Endothelial cell of umbilical vein (primary cell): ENCODE measurements at regions not wholly inside any gene's neighbourhood (a gene's known extent, or its start where the extent isn't known, plus 50 kb on each side); places are given as distances from the start of the nearest gene placed in this dataset.

ENCODE experiments used
- BruUV-seq: library from RNA; stranded (reverse); fragments of 400-500 nt; replicated peaks from 2 replicates; lab custom pipeline; 2021; lab: Mats Ljungman, UMichigan
- CTCF ChIA-PET: fragments of 300-600, 350-600 bp; sonication (Branson Sonifier 250); formaldehyde crosslinking; loops from one replicate; lab custom pipeline; 2021; ENCODE audit warnings: antibody characterized with exemption, inconsistent platforms; lab: Charles Lee
- POLR2A ChIA-PET: fragments of 300-600, 350-600 bp; sonication (Branson Sonifier 250); formaldehyde crosslinking; loops from one replicate; lab custom pipeline; 2021; ENCODE audit warnings: antibody characterized with exemption, inconsistent platforms; lab: Charles Lee
- DNase-seq: peaks from one replicate; pipeline ENCODE4 v3.0.0-alpha.2; 2011; ENCODE audit warnings: low read depth, low spot score
- FAIRE-seq: peaks from 2 replicates; lab custom pipeline; 2011; peaks lifted over from hg19 to GRCh38; lab: Jason Lieb, UNC
- H2AFZ ChIP-seq: 2 replicates; pipeline ENCODE4 v1.6.0; 2012; ENCODE audit warnings: low read depth, low read length, control low read depth, inconsistent platforms
- H3K27ac ChIP-seq: 2 replicates; pipeline ENCODE4 v1.5.1; 2011; ENCODE audit warnings: low read depth, mild to moderate bottlenecking, control low read depth, low read length, moderate library complexity; ENCODE audit not compliant: insufficient read depth
- H3K27me3 ChIP-seq, 2 experiments: 2 replicates each; pipeline versions ENCODE4 v1.6.0 to v1.6.1; 2011; ENCODE audit warnings: low read length in 2 of 2, mixed read lengths in 1 of 2; ENCODE audit not compliant: control insufficient read depth in 2 of 2, insufficient read depth in 2 of 2
- H3K36me3 ChIP-seq, 2 experiments: 2 replicates in 1 of 2; 3 replicates in 1 of 2; pipeline ENCODE4 v1.5.1; 2011; ENCODE audit warnings: low read length in 2 of 2, mild to moderate bottlenecking in 1 of 2, moderate library complexity in 1 of 2; ENCODE audit not compliant: control insufficient read depth in 2 of 2, insufficient read depth in 2 of 2; ENCODE audit errors: extremely low read depth in 1 of 2
- H3K4me1 ChIP-seq: 3 replicates; pipeline ENCODE4 v1.5.1; 2011; ENCODE audit warnings: mild to moderate bottlenecking, low read length; ENCODE audit not compliant: control insufficient read depth, insufficient read depth; ENCODE audit errors: extremely low read depth
- H3K4me2 ChIP-seq: 2 replicates; pipeline ENCODE4 v1.6.1; 2011; ENCODE audit warnings: low read length, control low read depth, mixed read lengths; ENCODE audit not compliant: insufficient read depth
- H3K4me3 ChIP-seq, 3 experiments: fragments of 200-600 bp in 1 of 3; sonication (generic), shearing (Covaris generic) in 1 of 3; replicated peaks in 1 of 3; 2 replicates each; pipeline ENCODE4 v1.5.1; 2011 to 2016; ENCODE audit warnings: control low read depth in 3 of 3, low read length in 3 of 3, mild to moderate bottlenecking in 2 of 3, inconsistent platforms in 1 of 3, low read depth in 1 of 3, moderate library complexity in 1 of 3; ENCODE audit not compliant: insufficient read depth in 1 of 3
- H3K79me2 ChIP-seq: 2 replicates; pipeline ENCODE4 v1.6.0; 2012; ENCODE audit warnings: low read length, inconsistent platforms; ENCODE audit not compliant: control insufficient read depth, insufficient read depth
- H3K9ac ChIP-seq: replicated peaks from 2 replicates; pipeline ENCODE3; 2011; ENCODE audit warnings: low read length, control low read depth; ENCODE audit not compliant: insufficient read depth; ENCODE audit errors: extremely low read depth
- H3K9me1 ChIP-seq: replicated peaks from 3 replicates; pipeline ENCODE4 v1.6.0; 2011; ENCODE audit warnings: mild to moderate bottlenecking, low read length; ENCODE audit not compliant: control insufficient read depth, insufficient read depth; ENCODE audit errors: extremely low read depth
- H3K9me3 ChIP-seq: replicated peaks from 2 replicates; pipeline ENCODE4 v1.5.1; 2012; ENCODE audit warnings: low read length, inconsistent platforms; ENCODE audit not compliant: control insufficient read depth, insufficient read depth
- H4K20me1 ChIP-seq: replicated peaks from 2 replicates; pipeline ENCODE3; 2011; ENCODE audit warnings: mild to moderate bottlenecking, low read length; ENCODE audit not compliant: control insufficient read depth, insufficient read depth; ENCODE audit errors: extremely low read depth
- EZH2 ChIP-seq: IDR thresholded peaks from 2 replicates; pipeline ENCODE4 v1.6.1; 2012; ENCODE audit warnings: borderline replicate concordance, low read depth, mild to moderate bottlenecking, moderate library complexity, low read length, inconsistent platforms; ENCODE audit not compliant: severe bottlenecking
- FOS ChIP-seq: IDR thresholded peaks from 2 replicates; pipeline ENCODE4 v1.6.1; 2011; ENCODE audit warnings: mild to moderate bottlenecking, low read length, moderate library complexity, borderline replicate concordance; ENCODE audit not compliant: insufficient read depth
- GATA2 ChIP-seq: IDR thresholded peaks from 2 replicates; pipeline ENCODE4 v1.7.0; 2011; ENCODE audit warnings: low read depth, mild to moderate bottlenecking, moderate library complexity, mixed read lengths, low read length; ENCODE audit not compliant: insufficient read length, insufficient read depth
- JUN ChIP-seq: IDR thresholded peaks from 2 replicates; pipeline ENCODE4 v1.6.1; 2011; ENCODE audit warnings: borderline replicate concordance, low read depth; ENCODE audit not compliant: insufficient read length, insufficient read depth
- MYC ChIP-seq: IDR thresholded peaks from one replicate; pipeline ENCODE4 v1.6.1; 2011; ENCODE audit warnings: mild to moderate bottlenecking, low read depth, low read length
- POLR2A ChIP-seq: IDR thresholded peaks from 2 replicates; pipeline ENCODE4 v1.6.1; 2012; ENCODE audit warnings: low read depth, mild to moderate bottlenecking, control low read depth, low read length
- POLR2AphosphoS5 ChIP-seq: IDR thresholded peaks from 2 replicates; pipeline ENCODE4 v1.6.1; 2012; ENCODE audit warnings: low read depth, mild to moderate bottlenecking, control low read depth, low read length, moderate library complexity; ENCODE audit not compliant: insufficient read depth
- dilution Hi-C: fragments of 300-500 bp; cut with MboI; formaldehyde crosslinking; loops from one replicate; pipeline ENCODE4 v1.15.0; 2019; ENCODE audit warnings: low sequenced_read_pairs; ENCODE audit not compliant: extremely low pct_ligation_motif_present
- intact Hi-C: fragments of 100-400 bp; cut with micrococcal nuclease; formaldehyde crosslinking; loops from one replicate; pipeline ENCODE4 v1.10.0; 2022
- TF ChIP-seq, protein P1 (sequence below): IDR thresholded peaks from 2 replicates; pipeline ENCODE4 v1.6.1; 2011; ENCODE audit not compliant: insufficient read depth, insufficient read length
- TF ChIP-seq, protein P2 (sequence below), 2 donors: IDR thresholded peaks; 1 replicate in 1 of 2; 2 replicates in 1 of 2; pipeline ENCODE4 v1.5.1; 2011; ENCODE audit warnings: low read length in 2 of 2, mild to moderate bottlenecking in 2 of 2, moderate library complexity in 2 of 2, control low read depth in 1 of 2, inconsistent platforms in 1 of 2, low read depth in 1 of 2; ENCODE audit not compliant: insufficient read depth in 1 of 2; ENCODE audit errors: extremely low read depth in 1 of 2

DNA sequence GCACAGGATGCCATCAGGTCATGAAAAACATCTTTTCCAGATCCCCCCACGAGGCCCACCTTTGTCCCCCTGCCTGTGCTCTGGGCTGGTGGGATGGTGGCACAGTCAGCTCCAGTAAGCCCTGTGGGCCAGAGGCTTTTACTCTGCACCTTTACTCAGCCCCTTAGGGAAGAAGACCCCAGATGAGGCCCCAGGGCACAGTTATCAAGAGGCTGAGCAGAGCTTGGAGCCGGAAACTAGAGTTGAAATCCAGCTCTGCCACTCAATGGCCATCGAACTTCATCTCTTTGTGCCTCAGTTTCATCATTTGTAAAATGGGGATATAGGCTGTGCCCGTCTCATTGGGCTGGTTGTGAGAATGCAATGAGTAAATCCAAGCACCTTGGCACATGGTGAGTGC is 81.7 kb upstream of the TOX2 start:
- Histone ChIP-seq H4K20me1 (no peaks in the 10 kb centered on the region), H3K4me3 (no peak overlapping the region), H3K27ac (no peak overlapping the region), H3K27me3 (peaks cover 0 to 2% of the 10 kb centered on the region in 2 experiments), H3K9me3 (no peaks in the 10 kb centered on the region), H3K4me1 (no peaks in the 10 kb centered on the region), H3K36me3 (no peaks in the 10 kb centered on the region), H3K9ac (no peak overlapping the region), H3K4me2 (no peak overlapping the region), H3K79me2 (no peaks in the 10 kb centered on the region), H3K9me1 (no peaks in the 10 kb centered on the region), H2AFZ (no peak overlapping the region)
- dilution Hi-C loops: no loop called here
- intact Hi-C loops: no loop called here
- no peak for FAIRE-seq
- CTCF ChIA-PET: interaction anchor here (1.3 to 1.8 kb wide), 2 partner anchors 9 to 248 kb away, joined by 3 to 6 read pairs; no protein-coding TSS in a partner anchor
- POLR2A ChIA-PET: interaction anchor here (0.6 kb wide), 1 partner anchor 247 kb away, joined by 4 read pairs; no protein-coding TSS in a partner anchor
- DNase-seq: no peak
- BruUV-seq: no TSS peak
- TF ChIP-seq POLR2AphosphoS5 (no peak), FOS (no peak), EZH2 (no peak), GATA2 (no peak), POLR2A (no peak), MYC (no peak), JUN (no peak)
- TF ChIP-seq, protein P1, sequence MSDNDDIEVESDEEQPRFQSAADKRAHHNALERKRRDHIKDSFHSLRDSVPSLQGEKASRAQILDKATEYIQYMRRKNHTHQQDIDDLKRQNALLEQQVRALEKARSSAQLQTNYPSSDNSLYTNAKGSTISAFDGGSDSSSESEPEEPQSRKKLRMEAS: no peak
- TF ChIP-seq, protein P2, sequence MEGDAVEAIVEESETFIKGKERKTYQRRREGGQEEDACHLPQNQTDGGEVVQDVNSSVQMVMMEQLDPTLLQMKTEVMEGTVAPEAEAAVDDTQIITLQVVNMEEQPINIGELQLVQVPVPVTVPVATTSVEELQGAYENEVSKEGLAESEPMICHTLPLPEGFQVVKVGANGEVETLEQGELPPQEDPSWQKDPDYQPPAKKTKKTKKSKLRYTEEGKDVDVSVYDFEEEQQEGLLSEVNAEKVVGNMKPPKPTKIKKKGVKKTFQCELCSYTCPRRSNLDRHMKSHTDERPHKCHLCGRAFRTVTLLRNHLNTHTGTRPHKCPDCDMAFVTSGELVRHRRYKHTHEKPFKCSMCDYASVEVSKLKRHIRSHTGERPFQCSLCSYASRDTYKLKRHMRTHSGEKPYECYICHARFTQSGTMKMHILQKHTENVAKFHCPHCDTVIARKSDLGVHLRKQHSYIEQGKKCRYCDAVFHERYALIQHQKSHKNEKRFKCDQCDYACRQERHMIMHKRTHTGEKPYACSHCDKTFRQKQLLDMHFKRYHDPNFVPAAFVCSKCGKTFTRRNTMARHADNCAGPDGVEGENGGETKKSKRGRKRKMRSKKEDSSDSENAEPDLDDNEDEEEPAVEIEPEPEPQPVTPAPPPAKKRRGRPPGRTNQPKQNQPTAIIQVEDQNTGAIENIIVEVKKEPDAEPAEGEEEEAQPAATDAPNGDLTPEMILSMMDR (IDR thresholded peaks at IDR 0.05; ENCODE audit: extremely low read depth in 1 of 2, insufficient read depth in 1 of 2, low read depth in 1 of 2, low read length in 2 of 2): no peak
